GM12878 (cell line): ENCODE measurements at regions not wholly inside any gene's neighbourhood (a gene's known extent, or its start where the extent isn't known, plus 50 kb on each side); places are given as distances from the start of the nearest gene placed in this dataset.

ENCODE experiments used
- ATAC-seq: fragments of 200-7000 bp; cut with Tn5 transposase; 3 replicates; pipeline ENCODE4 v1.9.1; 2020; ENCODE audit warnings: mild to moderate bottlenecking, moderate library complexity
- BruUV-seq: library from RNA; stranded (reverse); fragments of 400-500 nt; replicated peaks from 2 replicates; lab custom pipeline; 2021; lab: Mats Ljungman, UMichigan
- CTCF ChIA-PET: fragments of 300-600 bp; sonication (Branson Sonifier 250); formaldehyde crosslinking; extraction: SDS; loops from one replicate; lab custom pipeline; 2021; ENCODE audit warnings: inconsistent platforms; lab: Yijun Ruan, JAX
- POLR2A ChIA-PET: fragments of 350-600 bp; formaldehyde crosslinking; extraction: SDS; loops from one replicate; lab custom pipeline; 2021; ENCODE audit warnings: inconsistent platforms; lab: Charles Lee
- RAD21 ChIA-PET: fragments of 300-600 bp; sonication (Branson Sonifier 250); formaldehyde crosslinking; loops from one replicate; lab custom pipeline; 2023; ENCODE audit warnings: antibody characterized with exemption; ENCODE audit not compliant: unreplicated experiment; lab: Charles Lee
- SMC1A ChIA-PET: fragments of 300-600 bp; sonication (Branson Sonifier 250); formaldehyde crosslinking; loops from one replicate; lab custom pipeline; 2023; ENCODE audit not compliant: unreplicated experiment, uncharacterized antibody; lab: Charles Lee
- DNase-seq: peaks from one replicate; pipeline ENCODE4 v3.0.0-alpha.2; 2011; ENCODE audit warnings: low read depth, low spot score
- FAIRE-seq: peaks from 3 replicates; lab custom pipeline; 2011; peaks lifted over from hg19 to GRCh38; lab: Jason Lieb, UNC
- H2AFZ ChIP-seq: 2 replicates; pipeline ENCODE4 v1.6.0; 2011; ENCODE audit warnings: low read depth, low read length, control low read depth; ENCODE audit not compliant: control insufficient read depth
- H3K27ac ChIP-seq: 2 replicates; pipeline ENCODE4 v1.5.1; 2011; ENCODE audit warnings: control low read depth; ENCODE audit not compliant: control insufficient read depth, insufficient read depth
- H3K27me3 ChIP-seq, 2 experiments: replicated peaks in 1 of 2; 2 replicates each; pipeline versions ENCODE4 v1.6.0 to v1.6.1; 2011; ENCODE audit warnings: low read length in 1 of 2; ENCODE audit not compliant: control insufficient read depth in 2 of 2, insufficient read depth in 2 of 2
- H3K36me3 ChIP-seq, 2 experiments: 2 replicates each; pipeline ENCODE4 v1.5.1; 2011; ENCODE audit warnings: low read length in 1 of 2; ENCODE audit not compliant: control insufficient read depth in 2 of 2, insufficient read depth in 2 of 2
- H3K4me1 ChIP-seq: 2 replicates; pipeline ENCODE4 v1.6.1; 2011; ENCODE audit warnings: mild to moderate bottlenecking, low read length, moderate library complexity, mixed read lengths; ENCODE audit not compliant: control insufficient read depth, insufficient read depth
- H3K4me2 ChIP-seq: 2 replicates; pipeline ENCODE4 v1.6.0; 2011; ENCODE audit warnings: control low read depth; ENCODE audit not compliant: control insufficient read depth, insufficient read depth
- H3K4me3 ChIP-seq: fragments of 200-600 bp; sonication (generic); 2 replicates; pipeline ENCODE4 v1.5.1; 2016
- H3K79me2 ChIP-seq: 2 replicates; pipeline ENCODE4 v1.6.0; 2011; ENCODE audit warnings: low read length; ENCODE audit not compliant: control insufficient read depth, insufficient read depth
- H3K9ac ChIP-seq: 2 replicates; pipeline ENCODE4 v1.8.0; 2011; ENCODE audit warnings: low read length, control low read depth, mixed read lengths; ENCODE audit not compliant: control insufficient read depth, insufficient read depth
- H3K9me3 ChIP-seq: replicated peaks from 3 replicates; pipeline ENCODE4 v1.5.1; 2011; ENCODE audit warnings: mild to moderate bottlenecking, low read length; ENCODE audit not compliant: control insufficient read depth, insufficient read depth
- H4K20me1 ChIP-seq: 2 replicates; pipeline ENCODE4 v1.6.0; 2011; ENCODE audit not compliant: control insufficient read depth, insufficient read depth
- ATF2 ChIP-seq: IDR thresholded peaks from 2 replicates; pipeline ENCODE4 v1.6.1; 2012; ENCODE audit warnings: low read length, inconsistent platforms
- HDAC2 ChIP-seq: fragments of 200-600 bp; sonication (generic); IDR thresholded peaks from 2 replicates; pipeline ENCODE4 v1.6.1; 2017
- IRF5 ChIP-seq: fragments of 450-650 bp; IDR thresholded peaks from 2 replicates; pipeline ENCODE4 v1.6.1; 2017; ENCODE audit warnings: borderline replicate concordance
- KAT2A ChIP-seq: conservative IDR thresholded peaks from 2 replicates; pipeline ENCODE4 v1.6.1; 2011; ENCODE audit warnings: low read depth, low read length; ENCODE audit not compliant: control insufficient read depth
- MYC ChIP-seq: IDR thresholded peaks from 2 replicates; pipeline ENCODE4 v1.6.1; 2011; ENCODE audit warnings: mild to moderate bottlenecking, low read length, moderate library complexity, inconsistent platforms; ENCODE audit not compliant: insufficient read depth, insufficient replicate concordance, insufficient read length, severe bottlenecking
- NRF1 ChIP-seq: conservative IDR thresholded peaks from 2 replicates; pipeline ENCODE4 v1.6.1; 2011; ENCODE audit warnings: mild to moderate bottlenecking, low read depth, low read length, improper control_type of control experiment
- POU2F2 ChIP-seq: IDR thresholded peaks from 3 replicates; pipeline ENCODE4 v1.6.1; 2011; ENCODE audit warnings: low read depth, mild to moderate bottlenecking, low read length, borderline replicate concordance
- RUNX3 ChIP-seq: IDR thresholded peaks from 2 replicates; pipeline ENCODE4 v1.6.1; 2012; ENCODE audit warnings: low read length, inconsistent platforms
- SMC3 ChIP-seq: IDR thresholded peaks from 2 replicates; pipeline ENCODE4 v1.6.1; 2011; ENCODE audit warnings: low read length, improper control_type of control experiment, borderline replicate concordance
- SP1 ChIP-seq: IDR thresholded peaks from one replicate; pipeline ENCODE4 v1.6.1; 2011; ENCODE audit warnings: low read depth, low read length
- SPI1 ChIP-seq: IDR thresholded peaks from 2 replicates; pipeline ENCODE4 v1.6.1; 2011; ENCODE audit warnings: low read depth, mild to moderate bottlenecking, low read length, moderate library complexity, borderline replicate concordance; ENCODE audit not compliant: insufficient read depth
- TAF1 ChIP-seq: IDR thresholded peaks from 2 replicates; pipeline ENCODE4 v1.6.1; 2011; ENCODE audit warnings: mild to moderate bottlenecking, low read depth, low read length, borderline replicate concordance
- TBL1XR1 ChIP-seq: IDR thresholded peaks from 2 replicates; pipeline ENCODE4 v1.6.1; 2012; ENCODE audit warnings: low read depth, low read length, improper control_type of control experiment
- USF1 ChIP-seq: IDR thresholded peaks from 2 replicates; pipeline ENCODE4 v1.6.1; 2011; ENCODE audit warnings: borderline replicate concordance, low read depth, mild to moderate bottlenecking, moderate library complexity, mixed read lengths, low read length; ENCODE audit not compliant: insufficient read depth; ENCODE audit errors: extremely low read length
- ZNF622 ChIP-seq: fragments of 450-650 bp; IDR thresholded peaks from 2 replicates; pipeline ENCODE4 v1.6.1; 2017; ENCODE audit warnings: mild to moderate bottlenecking, inconsistent platforms
- WGBS: methylation state at CpG from one replicate; pipeline ENCODE4 v1.1.6; 2016; ENCODE audit warnings: low lambda C conversion rate; ENCODE audit not compliant: insufficient replicate concordance, insufficient coverage; ENCODE audit errors: missing lambda C conversion rate; 5-methylcytosine and 5-hydroxymethylcytosine counted together
- in situ Hi-C: fragments of 300-500 bp; cut with MboI; formaldehyde crosslinking; loops from 9 replicates; pipeline ENCODE4 v1.14.3; 2018; ENCODE audit warnings: mixed read lengths
- intact Hi-C: fragments of 100-400 bp; cut with micrococcal nuclease; formaldehyde crosslinking; loops from one replicate; pipeline ENCODE4 v1.14.2; 2022; ENCODE audit not compliant: unreplicated experiment

GRCh38 chr15:39491886-39492490 is 88.9 kb upstream of the THBS1 start:
- ChIA-PET RAD21 (no interaction called here), POLR2A (no interaction called here), SMC1A (interaction anchor here (0.6 kb wide), 1 partner anchor 66 kb away, joined by 4 read pairs; no protein-coding TSS in a partner anchor), CTCF (interaction anchor here (0.7 kb wide), 1 partner anchor 15 kb away, joined by 3 read pairs; no protein-coding TSS in a partner anchor)
- DNase-seq, result no peak
- BruUV-seq, result no TSS peak
- Histone ChIP-seq H3K9me3 (no peaks in the 10 kb centered on the region), H3K27me3 (no peaks in the 10 kb centered on the region), H3K9ac (no peak overlapping the region), H2AFZ (no peak overlapping the region), H4K20me1 (no peaks in the 10 kb centered on the region), H3K79me2 (no peaks in the 10 kb centered on the region), H3K27ac (no peak overlapping the region), H3K4me1 (no peaks in the 10 kb centered on the region), H3K4me2 (no peak overlapping the region; the same call in 1 of the 2 replicates), H3K36me3 (no peaks in the 10 kb centered on the region), H3K4me3 (no peak overlapping the region)
- intact Hi-C loops, result no loop called here
- TF ChIP-seq TBL1XR1 (no peak), ZNF622 (no peak), SPI1 (no peak), ATF2 (no peak), RUNX3 (no peak), IRF5 (no peak), TAF1 (no peak), SP1 (no peak), HDAC2 (no peak), KAT2A (no peak), SMC3 (no peak), POU2F2 (no peak), USF1 (no peak), NRF1 (no peak), MYC (no peak)
- ATAC-seq, result peak; percentile 38; the same call in 2 of the 3 replicates
- 12% methylated on average over 4 of the region's 4 CpGs for WGBS
- FAIRE-seq, result no peak
- in situ Hi-C loops, result no loop called here
